Tibial nerve (tissue), 4 donors: ENCODE measurements at regions not wholly inside any gene's neighbourhood (a gene's known extent, or its start where the extent isn't known, plus 50 kb on each side); places are given as distances from the start of the nearest gene placed in this dataset.

Experiments
- DNase-seq, 2 donors: peaks; one replicate each; pipeline ENCODE4 v3.0.0-alpha.2; 2019; ENCODE audit warnings: low spot score in 2 of 2
- H3K27ac ChIP-seq, 4 donors: fragments of 200-600 bp; sonication (generic) in 3 of 4; one replicate each; pipeline ENCODE4 v1.5.1; 2017 to 2019; ENCODE audit warnings: mild to moderate bottlenecking in 1 of 4
- H3K27me3 ChIP-seq, 2 donors: fragments of 200-600 bp; sonication (generic) in 1 of 2; one replicate each; pipeline versions ENCODE4 v1.5.1 to v1.6.0; 2017 to 2019
- H3K36me3 ChIP-seq, 3 donors: fragments of 200-600 bp; sonication (generic); one replicate each; pipeline ENCODE4 v1.5.1; 2018 to 2019
- H3K4me1 ChIP-seq, 4 donors: fragments of 200-600 bp; sonication (generic) in 3 of 4; one replicate each; pipeline ENCODE4 v1.5.1; 2017 to 2019
- H3K4me3 ChIP-seq, 4 donors: fragments of 200-600 bp; sonication (generic) in 3 of 4; one replicate each; pipeline ENCODE4 v1.5.1; 2017 to 2019; ENCODE audit warnings: mild to moderate bottlenecking in 1 of 4, moderate library complexity in 1 of 4
- H3K9me3 ChIP-seq, 4 donors: fragments of 200-600 bp; sonication (generic) in 3 of 4; one replicate each; pipeline ENCODE4 v1.5.1; 2017 to 2019
- EP300 ChIP-seq, 2 donors: sonication (generic); formaldehyde crosslinking; IDR thresholded peaks; one replicate each; pipeline ENCODE4 v1.6.1; 2017; ENCODE audit warnings: antibody characterized with exemption in 2 of 2, mild to moderate bottlenecking in 1 of 2
- POLR2A ChIP-seq, 2 donors: fragments of 450-650 bp; IDR thresholded peaks; one replicate each; pipeline ENCODE4 v1.6.1; 2017; ENCODE audit warnings: antibody characterized with exemption in 2 of 2, mild to moderate bottlenecking in 2 of 2, moderate library complexity in 2 of 2
- WGBS, 2 donors: methylation state at CpG; one replicate each; pipeline ENCODE4 v1.1.5; 2018; 5-methylcytosine and 5-hydroxymethylcytosine counted together
- TF ChIP-seq, protein P1 (sequence below), 5 experiments: fragments of 200-600 bp in 3 of 5; fragments of 450-650 bp in 2 of 5; sonication (generic) in 3 of 5; IDR thresholded peaks; one replicate each; pipeline ENCODE4 v1.5.1; 2016 to 2019; ENCODE audit warnings: antibody characterized with exemption in 5 of 5, mild to moderate bottlenecking in 3 of 5, moderate library complexity in 2 of 5

DNA sequence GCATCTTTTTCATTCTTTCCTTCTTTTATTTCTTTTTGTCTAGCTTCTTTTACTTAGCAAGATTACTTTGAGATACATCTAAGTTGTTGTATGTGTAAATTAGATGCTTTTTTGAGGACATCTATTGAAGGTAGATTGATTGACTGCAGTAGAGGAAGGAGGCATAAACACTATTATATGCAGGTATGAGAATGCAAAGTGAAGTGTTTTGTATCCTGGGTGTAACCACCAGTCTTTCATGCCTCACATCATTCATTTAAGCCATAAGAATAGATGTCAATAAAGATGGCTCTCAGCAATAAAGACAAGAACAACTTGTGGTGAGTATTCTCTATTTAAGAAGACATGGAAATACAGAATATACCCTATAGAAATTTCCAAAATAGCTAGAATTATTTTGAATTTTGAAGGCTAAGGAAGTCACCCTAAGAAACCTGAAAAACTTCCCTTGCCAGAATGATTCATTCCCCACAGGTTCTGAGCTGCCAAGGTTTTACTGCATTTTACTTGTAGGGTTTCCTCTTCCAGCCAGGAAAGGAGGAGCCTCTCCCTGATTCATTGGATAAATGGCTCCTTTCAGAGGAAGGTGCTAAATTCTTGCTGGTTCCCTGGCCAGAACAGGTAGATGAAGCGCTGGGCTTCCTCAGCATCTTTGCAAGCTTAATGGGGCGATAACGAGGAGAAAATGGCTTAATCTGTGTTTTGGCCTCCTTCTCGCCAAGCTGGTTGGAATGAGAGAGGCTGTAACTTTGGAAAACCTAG is 279.8 kb upstream of the SLC14A2 start:
- Histone ChIP-seq H3K36me3 (no peaks in the 10 kb centered on the region), H3K4me3 (no peak overlapping the region), H3K4me1 (peaks cover 0 to 10% (median 0%) of the 10 kb centered on the region in 4 donors), H3K27me3 (no peaks in the 10 kb centered on the region), H3K9me3 (no peaks in the 10 kb centered on the region), H3K27ac (no peak overlapping the region)
- no peak for DNase-seq
- TF ChIP-seq POLR2A (IDR thresholded peaks at IDR 0.05) (no peak), EP300 (IDR thresholded peaks at IDR 0.05) (no peak)
- TF ChIP-seq, protein P1, sequence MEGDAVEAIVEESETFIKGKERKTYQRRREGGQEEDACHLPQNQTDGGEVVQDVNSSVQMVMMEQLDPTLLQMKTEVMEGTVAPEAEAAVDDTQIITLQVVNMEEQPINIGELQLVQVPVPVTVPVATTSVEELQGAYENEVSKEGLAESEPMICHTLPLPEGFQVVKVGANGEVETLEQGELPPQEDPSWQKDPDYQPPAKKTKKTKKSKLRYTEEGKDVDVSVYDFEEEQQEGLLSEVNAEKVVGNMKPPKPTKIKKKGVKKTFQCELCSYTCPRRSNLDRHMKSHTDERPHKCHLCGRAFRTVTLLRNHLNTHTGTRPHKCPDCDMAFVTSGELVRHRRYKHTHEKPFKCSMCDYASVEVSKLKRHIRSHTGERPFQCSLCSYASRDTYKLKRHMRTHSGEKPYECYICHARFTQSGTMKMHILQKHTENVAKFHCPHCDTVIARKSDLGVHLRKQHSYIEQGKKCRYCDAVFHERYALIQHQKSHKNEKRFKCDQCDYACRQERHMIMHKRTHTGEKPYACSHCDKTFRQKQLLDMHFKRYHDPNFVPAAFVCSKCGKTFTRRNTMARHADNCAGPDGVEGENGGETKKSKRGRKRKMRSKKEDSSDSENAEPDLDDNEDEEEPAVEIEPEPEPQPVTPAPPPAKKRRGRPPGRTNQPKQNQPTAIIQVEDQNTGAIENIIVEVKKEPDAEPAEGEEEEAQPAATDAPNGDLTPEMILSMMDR (IDR thresholded peaks at IDR 0.05): no peak
- 55 to 59% methylated on average over 4 of the region's 4 CpGs for WGBS, 2 donors

- Histone ChIP-seq H3K27ac (no peak overlapping the region), H3K4me3 (no peak overlapping the region), H3K4me1 (peaks cover 0 to 10% (median 0%) of the 10 kb centered on the region in 4 donors), H3K36me3 (no peaks in the 10 kb centered on the region), H3K27me3 (no peaks in the 10 kb centered on the region), H3K9me3 (no peaks in the 10 kb centered on the region)
- DNase-seq: no peak
- TF ChIP-seq, protein P1 (IDR thresholded peaks at IDR 0.05): no peak
- TF ChIP-seq EP300 (IDR thresholded peaks at IDR 0.05) (no peak), POLR2A (IDR thresholded peaks at IDR 0.05) (no peak)
- WGBS, 2 donors: 83 to 100% methylated on average over 1 of the region's 1 CpG
Observed at GRCh38 chr18:45336448-45336847, 278.8 kb upstream of the SLC14A2 start.

- Histone ChIP-seq H3K27ac (no peak overlapping the region), H3K4me3 (no peak overlapping the region), H3K27me3 (no peaks in the 10 kb centered on the region), H3K9me3 (no peaks in the 10 kb centered on the region), H3K4me1 (peaks cover 0 to 5% (median 0%) of the 10 kb centered on the region in 4 donors), H3K36me3 (no peaks in the 10 kb centered on the region)
- DNase-seq: no peak
- 79 to 82% methylated on average over 1 of the region's 1 CpG for WGBS, 2 donors
- TF ChIP-seq, protein P1 (IDR thresholded peaks at IDR 0.05): no peak
Observed at GRCh38 chr18:45337477-45337876, 277.8 kb upstream of the SLC14A2 start.

DNA sequence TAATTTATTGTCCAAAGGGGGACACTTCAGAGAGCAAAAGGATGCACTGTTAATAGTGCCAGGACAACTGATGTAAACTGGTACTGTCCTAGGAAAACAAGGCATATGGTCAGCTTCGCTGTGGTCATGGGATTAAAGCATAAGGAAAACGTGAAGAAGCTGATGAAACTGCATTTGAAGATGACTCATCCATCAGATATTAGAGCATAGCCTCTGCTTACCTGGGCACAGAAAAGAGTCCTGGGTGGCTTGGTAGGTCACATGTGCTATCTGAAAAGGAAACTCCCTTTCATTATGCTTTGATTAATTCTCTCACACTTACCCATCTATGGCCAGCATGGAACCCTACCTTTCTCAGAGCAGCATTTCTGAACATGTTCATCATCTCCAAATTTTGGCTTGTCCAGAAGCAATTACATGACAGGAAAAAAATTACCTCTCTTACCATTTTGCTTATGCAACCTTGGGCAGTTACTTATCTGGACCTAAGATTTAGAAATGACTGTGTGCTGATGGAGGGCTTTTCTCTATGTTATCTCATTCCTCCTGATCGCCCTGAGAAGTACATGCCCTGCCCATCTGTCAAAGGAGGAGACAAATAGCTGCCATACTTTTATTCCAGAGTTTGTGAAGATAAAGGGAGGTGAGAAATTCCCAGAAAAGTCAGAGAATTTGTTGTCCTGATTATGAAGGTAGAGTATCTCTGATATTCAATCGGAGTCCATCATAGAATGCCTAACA is 275.3 kb upstream of the SLC14A2 start:
- no peak for DNase-seq
- no peaks in the 10 kb centered on the region for H3K36me3 ChIP-seq
- no peak overlapping the region for H3K27ac ChIP-seq
- no peak overlapping the region for H3K4me3 ChIP-seq
- peaks cover 0 to 3% (median 0%) of the 10 kb centered on the region in 4 donors for H3K4me1 ChIP-seq
- 67 to 94% methylated on average over 4 of the region's 4 CpGs for WGBS, 2 donors
- H3K9me3 ChIP-seq: no peaks in the 10 kb centered on the region
- TF ChIP-seq POLR2A (IDR thresholded peaks at IDR 0.05) (no peak), EP300 (IDR thresholded peaks at IDR 0.05) (no peak)
- TF ChIP-seq, protein P1 (IDR thresholded peaks at IDR 0.05): no peak
- H3K27me3 ChIP-seq: no peaks in the 10 kb centered on the region

- H3K9me3 ChIP-seq: no peaks in the 10 kb centered on the region
- no peaks in the 10 kb centered on the region for H3K4me1 ChIP-seq
- 71 to 81% methylated on average over 3 of the region's 3 CpGs for WGBS, 2 donors
- no peaks in the 10 kb centered on the region for H3K27me3 ChIP-seq
- no peaks in the 10 kb centered on the region for H3K36me3 ChIP-seq
- H3K4me3 ChIP-seq: no peak overlapping the region
- TF ChIP-seq POLR2A (IDR thresholded peaks at IDR 0.05) (no peak), EP300 (IDR thresholded peaks at IDR 0.05) (no peak)
- TF ChIP-seq, protein P1 (IDR thresholded peaks at IDR 0.05): no peak
- H3K27ac ChIP-seq: no peak overlapping the region
- no peak for DNase-seq
Observed at GRCh38 chr18:45340884-45341283, 274.4 kb upstream of the SLC14A2 start.
